HG03095 (cell line): ENCODE measurements at regions not wholly inside any gene's neighbourhood (a gene's known extent, or its start where the extent isn't known, plus 50 kb on each side); places are given as distances from the start of the nearest gene placed in this dataset.
"Not testable (repeated sequence)": the region's sequence is repeated elsewhere in the genome, so short reads cannot be mapped to it uniquely, and the experiment has no call there.

Experiments used
- ATAC-seq: cut with Tn5 transposase; IDR thresholded peaks from one replicate; pipeline ENCODE4 v1.9.1; 2021; ENCODE audit warnings: moderate library complexity; ENCODE audit not compliant: unreplicated experiment

GRCh38 chr9:26508897-26509296 is 383.7 kb downstream of the CAAP1 start:
- no peak for ATAC-seq

GRCh38 chr9:26504057-26504456 is 388.5 kb downstream of the CAAP1 start:
- ATAC-seq: no peak

GRCh38 chr9:26502311-26502710 is 390.3 kb downstream of the CAAP1 start:
- no peak for ATAC-seq

- no peak for ATAC-seq
These were observed 392.1 kb downstream of the CAAP1 start for GRCh38 chr9:26500471-26500870.

- not testable (repeated sequence) for ATAC-seq
These were observed 399.7 kb downstream of the CAAP1 start for GRCh38 chr9:26492608-26493521.

GRCh38 chr9:26491922-26492607 is 400.5 kb downstream of the CAAP1 start:
- not testable (repeated sequence) for ATAC-seq

- ATAC-seq: no peak
These were observed 408.6 kb downstream of the CAAP1 start for GRCh38 chr9:26483991-26484390.

GRCh38 chr9:26477963-26478362 is 414.6 kb downstream of the CAAP1 start:
- no peak for ATAC-seq

- ATAC-seq: no peak
These were observed 421.3 kb downstream of the CAAP1 start for GRCh38 chr9:26471261-26471660.

- no peak for ATAC-seq
These were observed 422.3 kb downstream of the CAAP1 start for GRCh38 chr9:26470284-26470683.

- ATAC-seq: no peak
These were observed 428.8 kb downstream of the CAAP1 start for GRCh38 chr9:26463837-26464236.

- no peak for ATAC-seq
These were observed 429.9 kb downstream of the CAAP1 start for GRCh38 chr9:26462751-26463150.

- ATAC-seq: no peak
These were observed 430.4 kb downstream of the CAAP1 start for GRCh38 chr9:26462213-26462612.

GRCh38 chr9:26460624-26461023 is 432.0 kb downstream of the CAAP1 start:
- ATAC-seq: no peak

GRCh38 chr9:26459959-26460358 is 432.6 kb downstream of the CAAP1 start:
- ATAC-seq: no peak

GRCh38 chr9:26458054-26458453 is 434.5 kb downstream of the CAAP1 start:
- ATAC-seq: no peak

- ATAC-seq: no peak
These were observed 435.5 kb downstream of the CAAP1 start for GRCh38 chr9:26457151-26457550.

GRCh38 chr9:26439061-26439624 is 453.5 kb downstream of the CAAP1 start:
- ATAC-seq: no peak

GRCh38 chr9:26437056-26437711 is 455.4 kb downstream of the CAAP1 start:
- no peak for ATAC-seq

GRCh38 chr9:26426551-26427131 is 466.0 kb downstream of the CAAP1 start:
- ATAC-seq: no peak

GRCh38 chr9:26418480-26418879 is 474.1 kb downstream of the CAAP1 start:
- no peak for ATAC-seq
